Activated CD4-positive, alpha-beta T cell treated with anti-CD3 and anti-CD28 coated beads for 4 hours (primary cell): ENCODE measurements at regions not wholly inside any gene's neighbourhood (a gene's known extent, or its start where the extent isn't known, plus 50 kb on each side); places are given as distances from the start of the nearest gene placed in this dataset.
"Not testable (repeated sequence)": the region's sequence is repeated elsewhere in the genome, so short reads cannot be mapped to it uniquely, and the experiment has no call there.

Experiments used
- DNase-seq, 2 donors: peaks; one replicate each; pipeline ENCODE4 v3.0.0-alpha.2; 2020

GRCh38 chr4:128565054-128565453 lies 244.4 kb upstream of the JADE1 start:
- no peak for DNase-seq

GRCh38 chr4:128564081-128564630 lies 245.3 kb upstream of the JADE1 start:
- no peak for DNase-seq

- no peak for DNase-seq
Observed at GRCh38 chr4:128560754-128561495, 248.6 kb upstream of the JADE1 start.

- no peak for DNase-seq
Observed at GRCh38 chr4:128558896-128559679, 250.4 kb upstream of the JADE1 start.

GRCh38 chr4:128556756-128557155 lies 252.7 kb upstream of the JADE1 start:
- DNase-seq: no peak

- DNase-seq: no peak
Observed at GRCh38 chr4:128553686-128554515, 255.6 kb upstream of the JADE1 start.

GRCh38 chr4:128552586-128552907 lies 257.0 kb upstream of the JADE1 start:
- DNase-seq: no peak

GRCh38 chr4:128551280-128551679 lies 258.2 kb upstream of the JADE1 start:
- no peak for DNase-seq

- no peak for DNase-seq
Observed at GRCh38 chr4:128550060-128550459, 259.4 kb upstream of the JADE1 start.

- no peak for DNase-seq
Observed at GRCh38 chr4:128549636-128550035, 259.9 kb upstream of the JADE1 start.

- no peak for DNase-seq
Observed at GRCh38 chr4:128548381-128548780, 260.8 kb upstream of the PGRMC2 start.

GRCh38 chr4:128544272-128544671 lies 256.7 kb upstream of the PGRMC2 start:
- no peak for DNase-seq

- no peak for DNase-seq
Observed at GRCh38 chr4:128543696-128544095, 256.1 kb upstream of the PGRMC2 start.

GRCh38 chr4:128542047-128542446 lies 254.4 kb upstream of the PGRMC2 start:
- DNase-seq: no peak

GRCh38 chr4:128540122-128540521 lies 252.5 kb upstream of the PGRMC2 start:
- DNase-seq: no peak

- DNase-seq: no peak
Observed at GRCh38 chr4:128538111-128538882, 250.7 kb upstream of the PGRMC2 start.

GRCh38 chr4:128536746-128537145 lies 249.1 kb upstream of the PGRMC2 start:
- no peak for DNase-seq

- not testable (repeated sequence) for DNase-seq
Observed at GRCh38 chr4:128535510-128535909, 247.9 kb upstream of the PGRMC2 start.

- no peak for DNase-seq
Observed at GRCh38 chr4:128528793-128529553, 241.4 kb upstream of the PGRMC2 start.

GRCh38 chr4:128527946-128528576 lies 240.4 kb upstream of the PGRMC2 start:
- no peak for DNase-seq

GRCh38 chr4:128527351-128527750 lies 239.7 kb upstream of the PGRMC2 start:
- DNase-seq: no peak
